HL-60 (cell line): ENCODE measurements at regions not wholly inside any gene's neighbourhood (a gene's known extent, or its start where the extent isn't known, plus 50 kb on each side); places are given as distances from the start of the nearest gene placed in this dataset.
"Not testable (repeated sequence)": the region's sequence is repeated elsewhere in the genome, so short reads cannot be mapped to it uniquely, and the experiment has no call there.

Experiments used
- DNase-seq, 2 experiments: peaks; one replicate each; pipeline ENCODE4 v3.0.0-alpha.2; 2010 to 2020; ENCODE audit warnings: low read depth in 1 of 2, low spot score in 1 of 2
- H3K27ac ChIP-seq: fragments of 250-450 bp; sonication (Bioruptor Pico); replicated peaks from 2 replicates; pipeline ENCODE4 v1.5.1; 2020; ENCODE audit warnings: mild to moderate bottlenecking, moderate library complexity
- H3K27me3 ChIP-seq: fragments of 250-450 bp; sonication (Bioruptor Pico); 2 replicates; pipeline ENCODE4 v1.5.1; 2021; ENCODE audit warnings: mild to moderate bottlenecking, moderate library complexity; ENCODE audit not compliant: insufficient read depth, poor library complexity, severe bottlenecking
- H3K4me3 ChIP-seq: replicated peaks from 2 replicates; pipeline ENCODE4 v1.5.1; 2011; ENCODE audit warnings: mild to moderate bottlenecking, control low read depth, low read length; ENCODE audit not compliant: insufficient read depth
- GABPA ChIP-seq: IDR thresholded peaks from 2 replicates; pipeline ENCODE4 v1.6.1; 2012; ENCODE audit warnings: low read depth
- POLR2AphosphoS5 ChIP-seq: IDR thresholded peaks from 2 replicates; pipeline ENCODE4 v1.6.1; 2012; ENCODE audit warnings: low read depth
- SPI1 ChIP-seq: IDR thresholded peaks from 2 replicates; pipeline ENCODE4 v1.6.1; 2012; ENCODE audit warnings: low read depth, mild to moderate bottlenecking, borderline replicate concordance
- TF ChIP-seq, protein P1 (sequence below): IDR thresholded peaks from one replicate; pipeline ENCODE4 v1.5.1; 2011; ENCODE audit warnings: low read length, control low read depth, inconsistent platforms; ENCODE audit not compliant: insufficient read depth
- TF ChIP-seq, protein P2 (sequence below): IDR thresholded peaks from 2 replicates; pipeline ENCODE4 v1.6.1; 2012; ENCODE audit warnings: low read depth; ENCODE audit not compliant: insufficient replicate concordance

DNA sequence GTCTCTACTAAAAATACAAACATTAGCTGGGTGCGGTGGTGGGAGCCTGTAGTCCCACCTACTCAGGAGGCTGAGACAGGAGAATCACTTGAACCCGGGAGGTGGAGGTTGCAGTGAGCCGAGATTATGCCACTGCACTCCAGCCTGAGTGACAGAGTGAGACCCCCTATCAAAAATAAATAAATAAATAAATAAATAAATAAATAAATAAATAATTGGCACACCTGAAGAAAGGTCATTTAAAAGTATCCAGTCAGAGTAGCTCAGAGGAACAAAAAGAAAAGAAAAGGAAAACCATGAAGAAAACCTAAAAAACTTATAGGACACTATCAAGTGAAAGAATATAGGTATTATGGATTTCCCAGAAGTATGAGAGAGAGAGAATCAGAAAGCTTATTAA, 330.1 kb upstream of the AR start:
- DNase-seq, H3K4me3 ChIP-seq, H3K27me3 ChIP-seq, H3K27ac ChIP-seq: not testable (repeated sequence)

DNA sequence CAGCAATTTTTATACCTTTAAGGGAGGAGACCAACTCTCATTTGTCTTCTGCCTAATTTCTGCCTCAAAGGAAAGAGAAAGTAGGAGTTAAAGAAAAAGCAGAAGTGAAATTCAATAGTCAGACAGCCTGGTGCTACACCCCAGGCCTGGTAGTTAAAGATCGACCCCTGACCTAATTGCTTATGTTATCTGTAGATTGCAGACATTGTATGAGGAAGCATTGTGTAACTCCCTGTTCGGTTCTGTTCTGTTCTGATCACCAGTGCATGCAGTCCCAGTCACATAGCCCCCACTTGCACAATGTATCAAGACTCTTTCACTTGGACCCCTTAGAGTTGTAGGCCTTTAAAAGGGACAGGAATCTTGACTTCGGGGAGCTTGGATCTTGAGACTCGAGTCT, 335.9 kb upstream of the AR start:
- H3K27ac ChIP-seq: no peak overlapping the region
- TF ChIP-seq, protein P1, sequence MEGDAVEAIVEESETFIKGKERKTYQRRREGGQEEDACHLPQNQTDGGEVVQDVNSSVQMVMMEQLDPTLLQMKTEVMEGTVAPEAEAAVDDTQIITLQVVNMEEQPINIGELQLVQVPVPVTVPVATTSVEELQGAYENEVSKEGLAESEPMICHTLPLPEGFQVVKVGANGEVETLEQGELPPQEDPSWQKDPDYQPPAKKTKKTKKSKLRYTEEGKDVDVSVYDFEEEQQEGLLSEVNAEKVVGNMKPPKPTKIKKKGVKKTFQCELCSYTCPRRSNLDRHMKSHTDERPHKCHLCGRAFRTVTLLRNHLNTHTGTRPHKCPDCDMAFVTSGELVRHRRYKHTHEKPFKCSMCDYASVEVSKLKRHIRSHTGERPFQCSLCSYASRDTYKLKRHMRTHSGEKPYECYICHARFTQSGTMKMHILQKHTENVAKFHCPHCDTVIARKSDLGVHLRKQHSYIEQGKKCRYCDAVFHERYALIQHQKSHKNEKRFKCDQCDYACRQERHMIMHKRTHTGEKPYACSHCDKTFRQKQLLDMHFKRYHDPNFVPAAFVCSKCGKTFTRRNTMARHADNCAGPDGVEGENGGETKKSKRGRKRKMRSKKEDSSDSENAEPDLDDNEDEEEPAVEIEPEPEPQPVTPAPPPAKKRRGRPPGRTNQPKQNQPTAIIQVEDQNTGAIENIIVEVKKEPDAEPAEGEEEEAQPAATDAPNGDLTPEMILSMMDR: no peak
- TF ChIP-seq SPI1 (peak; percentile 32; the same call in 1 of the 2 replicates), POLR2AphosphoS5 (no peak), GABPA (no peak)
- TF ChIP-seq, protein P2, sequence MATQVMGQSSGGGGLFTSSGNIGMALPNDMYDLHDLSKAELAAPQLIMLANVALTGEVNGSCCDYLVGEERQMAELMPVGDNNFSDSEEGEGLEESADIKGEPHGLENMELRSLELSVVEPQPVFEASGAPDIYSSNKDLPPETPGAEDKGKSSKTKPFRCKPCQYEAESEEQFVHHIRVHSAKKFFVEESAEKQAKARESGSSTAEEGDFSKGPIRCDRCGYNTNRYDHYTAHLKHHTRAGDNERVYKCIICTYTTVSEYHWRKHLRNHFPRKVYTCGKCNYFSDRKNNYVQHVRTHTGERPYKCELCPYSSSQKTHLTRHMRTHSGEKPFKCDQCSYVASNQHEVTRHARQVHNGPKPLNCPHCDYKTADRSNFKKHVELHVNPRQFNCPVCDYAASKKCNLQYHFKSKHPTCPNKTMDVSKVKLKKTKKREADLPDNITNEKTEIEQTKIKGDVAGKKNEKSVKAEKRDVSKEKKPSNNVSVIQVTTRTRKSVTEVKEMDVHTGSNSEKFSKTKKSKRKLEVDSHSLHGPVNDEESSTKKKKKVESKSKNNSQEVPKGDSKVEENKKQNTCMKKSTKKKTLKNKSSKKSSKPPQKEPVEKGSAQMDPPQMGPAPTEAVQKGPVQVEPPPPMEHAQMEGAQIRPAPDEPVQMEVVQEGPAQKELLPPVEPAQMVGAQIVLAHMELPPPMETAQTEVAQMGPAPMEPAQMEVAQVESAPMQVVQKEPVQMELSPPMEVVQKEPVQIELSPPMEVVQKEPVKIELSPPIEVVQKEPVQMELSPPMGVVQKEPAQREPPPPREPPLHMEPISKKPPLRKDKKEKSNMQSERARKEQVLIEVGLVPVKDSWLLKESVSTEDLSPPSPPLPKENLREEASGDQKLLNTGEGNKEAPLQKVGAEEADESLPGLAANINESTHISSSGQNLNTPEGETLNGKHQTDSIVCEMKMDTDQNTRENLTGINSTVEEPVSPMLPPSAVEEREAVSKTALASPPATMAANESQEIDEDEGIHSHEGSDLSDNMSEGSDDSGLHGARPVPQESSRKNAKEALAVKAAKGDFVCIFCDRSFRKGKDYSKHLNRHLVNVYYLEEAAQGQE: no peak
- no peak overlapping the region for H3K4me3 ChIP-seq
- DNase-seq: no peak
- no peaks in the 10 kb centered on the region for H3K27me3 ChIP-seq

DNA sequence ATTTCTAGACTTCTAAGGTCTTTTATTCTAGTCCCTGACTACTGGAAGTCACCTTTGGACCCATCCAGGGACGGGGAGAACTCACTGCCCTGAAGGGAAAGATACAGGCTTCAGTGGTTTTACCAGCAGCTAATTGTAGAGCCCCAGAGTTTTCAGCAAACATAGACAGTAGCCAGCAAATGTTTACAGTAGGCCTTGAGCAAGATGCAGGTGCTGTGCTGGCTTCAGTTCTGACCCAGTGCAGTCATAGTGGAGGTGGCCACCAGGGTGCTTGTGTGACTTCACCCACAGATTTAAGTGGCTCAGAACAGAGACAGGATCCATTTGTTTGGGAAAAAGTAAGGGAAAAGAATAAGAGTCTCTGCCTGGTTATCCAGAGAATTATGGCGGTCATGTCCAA, 384.4 kb upstream of the AR start:
- DNase-seq: no peak
- no peaks in the 10 kb centered on the region for H3K27me3 ChIP-seq
- no peak for TF ChIP-seq POLR2AphosphoS5
- no peak for TF ChIP-seq SPI1
- TF ChIP-seq, protein P1: no peak
- TF ChIP-seq, protein P2: no peak
- no peak for TF ChIP-seq GABPA
- no peak overlapping the region for H3K4me3 ChIP-seq
- H3K27ac ChIP-seq: no peak overlapping the region

DNA sequence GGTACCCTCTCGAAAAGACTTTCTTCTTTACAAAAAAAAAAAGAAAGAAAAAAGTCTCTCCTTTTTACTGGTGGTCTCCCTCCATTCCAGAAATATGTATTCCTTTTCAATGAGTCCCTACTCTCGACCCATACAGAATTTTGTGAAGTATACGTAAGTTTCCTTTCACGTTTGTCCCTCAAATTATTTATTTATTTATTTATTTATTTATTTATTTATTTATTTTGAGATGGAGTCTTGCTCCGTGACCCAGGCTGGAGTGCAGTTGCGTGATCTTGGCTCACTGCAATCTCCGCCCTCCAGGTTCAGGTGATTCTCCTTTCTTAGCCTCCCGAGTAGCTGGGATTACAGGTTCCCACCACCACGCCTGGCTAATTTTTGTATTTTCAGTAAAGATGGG, 429.2 kb upstream of the AR start:
- TF ChIP-seq GABPA (no peak), POLR2AphosphoS5 (no peak), SPI1 (no peak)
- TF ChIP-seq, protein P1: no peak
- TF ChIP-seq, protein P2: no peak
- H3K4me3 ChIP-seq: no peak overlapping the region
- H3K27ac ChIP-seq: no peak overlapping the region
- no peak for DNase-seq
- H3K27me3 ChIP-seq: no peaks in the 10 kb centered on the region
